BLaER1 treated with 17β-estradiol and CSF1 and Interleukin-3, amounts not matched to agents 10 nM and 100 nM (cell line): ENCODE measurements at regions not wholly inside any gene's neighbourhood (a gene's known extent, or its start where the extent isn't known, plus 50 kb on each side); places are given as distances from the start of the nearest gene placed in this dataset.

Experiments used
- H3K27ac ChIP-seq, 11 experiments: shearing (Covaris generic); formaldehyde crosslinking; 2 replicates each; pipeline ENCODE4 v1.8.1; 2022
- H3K27me3 ChIP-seq, 11 experiments: shearing (Covaris generic); formaldehyde crosslinking; 2 replicates each; pipeline ENCODE4 v1.8.1; 2022
- H3K36me3 ChIP-seq, 11 experiments: shearing (Covaris generic); formaldehyde crosslinking; 2 replicates each; pipeline ENCODE4 v1.8.1; 2022
- H3K4me1 ChIP-seq, 10 experiments: shearing (Covaris generic); formaldehyde crosslinking; 2 replicates each; pipeline ENCODE4 v1.8.1; 2022
- H3K4me2 ChIP-seq, 11 experiments: shearing (Covaris generic); formaldehyde crosslinking; 2 replicates each; pipeline ENCODE4 v1.8.1; 2022
- H3K4me3 ChIP-seq, 10 experiments: shearing (Covaris generic); formaldehyde crosslinking; 2 replicates each; pipeline ENCODE4 v1.8.1; 2022
- H3K9ac ChIP-seq, 11 experiments: shearing (Covaris generic); formaldehyde crosslinking; 2 replicates each; pipeline ENCODE4 v1.8.1; 2022
- H3K9me3 ChIP-seq, 11 experiments: shearing (Covaris generic); formaldehyde crosslinking; replicated peaks in 1 of 11; 2 replicates each; pipeline ENCODE4 v1.8.1; 2022
- H4K20me1 ChIP-seq, 11 experiments: shearing (Covaris generic); formaldehyde crosslinking; 2 replicates each; pipeline ENCODE4 v1.8.1; 2022
- Cebpa-rat ChIP-seq, 11 experiments: shearing (Covaris generic); IDR thresholded peaks; 2 replicates each; pipeline ENCODE4 v1.8.1; 2022

DNA sequence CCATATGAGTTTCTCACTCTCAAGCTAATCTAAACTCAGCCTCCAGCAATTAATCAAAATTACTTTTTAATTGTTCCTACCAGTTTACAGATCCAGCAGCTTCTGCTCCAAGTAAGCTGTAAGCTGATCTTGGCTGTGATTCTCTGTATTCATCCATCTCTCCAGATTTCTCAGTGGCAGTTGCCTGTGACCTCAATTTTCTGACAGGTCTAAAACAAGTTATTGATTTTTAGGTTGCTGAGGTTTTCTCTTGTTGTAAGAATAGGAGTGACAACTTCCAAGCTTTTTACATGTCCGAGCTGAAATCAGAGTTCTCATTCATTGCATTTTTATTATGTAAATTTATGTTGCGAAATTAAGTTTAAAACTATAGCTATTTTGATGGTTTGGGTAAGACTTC lies 1044.4 kb downstream of the PLA2G4A start:
- Histone ChIP-seq H3K9me3 (peaks cover 0 to 6% (median 0%) of the 10 kb centered on the region in 11 experiments; a peak in 4 of 22 replicates), H3K4me1 (no peaks in the 10 kb centered on the region), H4K20me1 (no peaks in the 10 kb centered on the region)

GRCh38 chr1:187876775-187877174 lies 1048.0 kb downstream of the PLA2G4A start:
- Histone ChIP-seq H3K27ac (no peak overlapping the region), H3K9ac (no peak overlapping the region), H3K4me1 (no peaks in the 10 kb centered on the region), H3K27me3 (no peaks in the 10 kb centered on the region), H3K9me3 (peaks cover 0 to 6% (median 0%) of the 10 kb centered on the region in 11 experiments; a peak in 4 of 22 replicates), H3K4me3 (no peak overlapping the region), H3K4me2 (no peak overlapping the region), H4K20me1 (no peaks in the 10 kb centered on the region), H3K36me3 (no peaks in the 10 kb centered on the region)
- TF ChIP-seq Cebpa-rat (IDR thresholded peaks at IDR 0.05) = no peak

More for the DNA sequence above, 1044.4 kb downstream of the PLA2G4A start:
- Histone ChIP-seq H3K4me2 (no peak overlapping the region), H3K4me3 (no peak overlapping the region), H3K27me3 (no peaks in the 10 kb centered on the region), H3K36me3 (no peaks in the 10 kb centered on the region), H3K9ac (no peak overlapping the region), H3K27ac (no peak overlapping the region)
- TF ChIP-seq Cebpa-rat (IDR thresholded peaks at IDR 0.05) = no peak

GRCh38 chr1:187877220-187877619 lies 1048.5 kb downstream of the PLA2G4A start:
- H4K20me1 ChIP-seq = no peaks in the 10 kb centered on the region
- no peak overlapping the region for H3K4me2 ChIP-seq
- no peak overlapping the region for H3K9ac ChIP-seq
- H3K9me3 ChIP-seq = peaks cover 0 to 6% (median 0%) of the 10 kb centered on the region in 11 experiments; a peak in 4 of 22 replicates
- H3K27ac ChIP-seq = no peak overlapping the region
- TF ChIP-seq Cebpa-rat (IDR thresholded peaks at IDR 0.05) = no peak
- H3K36me3 ChIP-seq = no peaks in the 10 kb centered on the region
- H3K27me3 ChIP-seq = no peaks in the 10 kb centered on the region
- H3K4me3 ChIP-seq = no peak overlapping the region
- no peaks in the 10 kb centered on the region for H3K4me1 ChIP-seq

- peaks cover 0 to 6% (median 0%) of the 10 kb centered on the region in 11 experiments; a peak in 4 of 22 replicates for H3K9me3 ChIP-seq
- H3K27me3 ChIP-seq = no peaks in the 10 kb centered on the region
- H3K36me3 ChIP-seq = no peaks in the 10 kb centered on the region
- no peaks in the 10 kb centered on the region for H3K4me1 ChIP-seq
- H3K27ac ChIP-seq = no peak overlapping the region
- no peak overlapping the region for H3K9ac ChIP-seq
- no peak for TF ChIP-seq Cebpa-rat (IDR thresholded peaks at IDR 0.05)
- H3K4me3 ChIP-seq = no peak overlapping the region
- no peaks in the 10 kb centered on the region for H4K20me1 ChIP-seq
- no peak overlapping the region for H3K4me2 ChIP-seq
Measured at GRCh38 chr1:187878883-187879282, 1050.1 kb downstream of the PLA2G4A start.

DNA sequence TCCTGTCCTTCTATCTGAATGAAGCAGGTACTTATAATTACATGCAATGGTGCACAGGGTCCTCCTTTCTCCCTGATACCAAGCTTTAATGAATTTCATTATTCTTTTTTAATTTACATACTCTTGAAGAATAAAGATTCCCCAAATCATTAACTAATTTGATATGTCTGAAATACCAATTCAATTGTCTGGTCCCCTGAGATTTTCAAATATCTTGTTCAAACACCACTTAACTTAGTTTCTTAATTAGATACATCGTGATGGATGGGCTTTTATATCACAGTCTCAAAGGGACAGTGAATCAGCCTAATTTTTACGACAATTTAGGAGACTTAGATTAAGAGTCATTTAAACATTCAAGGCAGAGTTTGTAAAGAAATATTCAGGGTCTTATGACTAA lies 1054.6 kb downstream of the PLA2G4A start:
- Histone ChIP-seq H3K4me3 (no peak overlapping the region), H3K9ac (no peak overlapping the region), H3K36me3 (no peaks in the 10 kb centered on the region), H3K4me1 (no peaks in the 10 kb centered on the region), H3K27ac (no peak overlapping the region), H3K27me3 (no peaks in the 10 kb centered on the region), H4K20me1 (no peaks in the 10 kb centered on the region), H3K9me3 (no peaks in the 10 kb centered on the region), H3K4me2 (no peak overlapping the region)
- TF ChIP-seq Cebpa-rat (IDR thresholded peaks at IDR 0.05) = no peak

- Histone ChIP-seq H3K4me2 (no peak overlapping the region; a peak in 1 of 22 replicates), H3K9ac (no peak overlapping the region), H3K27ac (no peak overlapping the region), H3K9me3 (peaks cover 0 to 7% (median 0%) of the 10 kb centered on the region in 11 experiments; a peak in 3 of 22 replicates), H3K36me3 (no peaks in the 10 kb centered on the region), H3K4me3 (no peak overlapping the region), H3K27me3 (no peaks in the 10 kb centered on the region), H4K20me1 (no peaks in the 10 kb centered on the region), H3K4me1 (peaks cover 0 to 5% (median 0%) of the 10 kb centered on the region in 10 experiments; a peak in 2 of 20 replicates)
- no peak for TF ChIP-seq Cebpa-rat (IDR thresholded peaks at IDR 0.05)
Measured at GRCh38 chr1:187891993-187892682, 1063.4 kb downstream of the PLA2G4A start.

- no peak for TF ChIP-seq Cebpa-rat (IDR thresholded peaks at IDR 0.05)
- H3K9ac ChIP-seq = no peak overlapping the region
- H4K20me1 ChIP-seq = no peaks in the 10 kb centered on the region
- no peaks in the 10 kb centered on the region for H3K27me3 ChIP-seq
- no peak overlapping the region for H3K4me3 ChIP-seq
- peaks cover 0 to 5% (median 0%) of the 10 kb centered on the region in 10 experiments; a peak in 2 of 20 replicates for H3K4me1 ChIP-seq
- H3K36me3 ChIP-seq = no peaks in the 10 kb centered on the region
- peaks cover 0 to 7% (median 0%) of the 10 kb centered on the region in 11 experiments; a peak in 3 of 22 replicates for H3K9me3 ChIP-seq
- H3K27ac ChIP-seq = no peak overlapping the region
- no peak overlapping the region; a peak in 1 of 22 replicates for H3K4me2 ChIP-seq
Measured at GRCh38 chr1:187892683-187893039, 1063.9 kb downstream of the PLA2G4A start.

DNA sequence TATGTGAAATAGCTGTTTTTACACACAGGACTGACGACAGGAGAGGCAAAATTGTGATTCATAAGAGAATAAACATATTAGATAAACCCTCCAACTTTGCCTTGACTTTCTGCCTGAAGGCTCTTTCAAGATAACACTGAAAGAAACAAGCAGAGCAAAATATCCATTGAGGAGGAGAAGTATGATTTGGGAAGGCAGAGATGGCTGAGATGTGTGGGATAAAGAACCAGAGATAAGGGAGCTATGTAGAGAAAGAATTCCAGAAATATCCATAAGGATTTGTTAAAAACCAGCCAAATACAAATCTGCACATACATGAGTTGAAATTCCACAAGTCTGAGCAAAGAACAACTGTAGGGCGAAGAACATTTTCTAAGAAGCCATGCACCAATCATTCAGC lies 1064.7 kb downstream of the PLA2G4A start:
- H4K20me1 ChIP-seq = no peaks in the 10 kb centered on the region
- peaks cover 0 to 5% (median 0%) of the 10 kb centered on the region in 10 experiments; a peak in 2 of 20 replicates for H3K4me1 ChIP-seq
- H3K9me3 ChIP-seq = peaks cover 0 to 7% (median 0%) of the 10 kb centered on the region in 11 experiments; a peak in 3 of 22 replicates
- no peak overlapping the region for H3K27ac ChIP-seq
- no peak for TF ChIP-seq Cebpa-rat (IDR thresholded peaks at IDR 0.05)
- no peak overlapping the region for H3K4me3 ChIP-seq
- no peak overlapping the region for H3K9ac ChIP-seq
- no peak overlapping the region for H3K4me2 ChIP-seq
- H3K36me3 ChIP-seq = no peaks in the 10 kb centered on the region
- H3K27me3 ChIP-seq = no peaks in the 10 kb centered on the region

- TF ChIP-seq Cebpa-rat (IDR thresholded peaks at IDR 0.05) = no peak
- Histone ChIP-seq H3K4me2 (no peak overlapping the region), H3K9ac (no peak overlapping the region), H3K4me1 (peaks cover 0 to 5% (median 0%) of the 10 kb centered on the region in 10 experiments; a peak in 2 of 20 replicates), H4K20me1 (no peaks in the 10 kb centered on the region), H3K27me3 (no peaks in the 10 kb centered on the region), H3K36me3 (no peaks in the 10 kb centered on the region), H3K4me3 (no peak overlapping the region), H3K27ac (no peak overlapping the region), H3K9me3 (peaks cover 0 to 7% (median 0%) of the 10 kb centered on the region in 11 experiments; a peak in 3 of 22 replicates)
Measured at GRCh38 chr1:187894349-187894748, 1065.6 kb downstream of the PLA2G4A start.

DNA sequence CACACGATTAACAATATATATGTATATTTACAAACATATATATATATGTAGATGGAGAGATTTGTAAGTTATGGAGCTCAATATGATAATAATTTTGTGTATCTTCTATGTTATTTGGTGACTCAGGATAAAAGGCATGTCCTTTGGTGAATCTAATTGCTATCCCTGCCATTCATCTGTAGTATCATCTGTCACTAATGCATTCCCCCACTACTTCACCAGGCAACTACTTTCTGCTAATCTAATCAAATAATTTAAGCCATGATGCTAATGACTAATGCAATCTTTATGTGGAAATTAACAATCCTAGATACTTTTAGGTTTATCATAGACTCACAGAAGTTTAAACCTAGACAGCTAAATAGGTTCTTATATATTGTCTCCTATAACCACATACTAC lies 1074.5 kb downstream of the PLA2G4A start:
- Histone ChIP-seq H3K36me3 (no peaks in the 10 kb centered on the region), H3K4me2 (no peak overlapping the region), H3K4me1 (no peaks in the 10 kb centered on the region)

More for the DNA sequence above, 1074.5 kb downstream of the PLA2G4A start:
- Histone ChIP-seq H3K9me3 (no peaks in the 10 kb centered on the region), H3K9ac (no peak overlapping the region), H3K27ac (no peak overlapping the region), H3K27me3 (no peaks in the 10 kb centered on the region), H4K20me1 (no peaks in the 10 kb centered on the region), H3K4me3 (no peak overlapping the region)
- TF ChIP-seq Cebpa-rat (IDR thresholded peaks at IDR 0.05) = no peak
